Kidney (tissue), 13 donors: ENCODE measurements at regions not wholly inside any gene's neighbourhood (a gene's known extent, or its start where the extent isn't known, plus 50 kb on each side); places are given as distances from the start of the nearest gene placed in this dataset.

Source experiments
- DNase-seq, 5 donors: peaks; one replicate each; pipeline ENCODE4 v3.0.0-alpha.2; 2013 to 2020
- FAIRE-seq: peaks from 2 replicates; lab custom pipeline; 2012; peaks lifted over from hg19 to GRCh38; lab: Jason Lieb, UNC
- H3K27ac ChIP-seq, 2 donors: one replicate each; pipeline ENCODE4 v1.7.0; 2013; ENCODE audit warnings: low read depth in 2 of 2, low read length in 2 of 2, inconsistent platforms in 1 of 2
- H3K27me3 ChIP-seq: one replicate; pipeline ENCODE4 v1.7.1; 2013; ENCODE audit warnings: low read length, inconsistent platforms; ENCODE audit not compliant: control insufficient read depth, insufficient read depth
- H3K36me3 ChIP-seq, 3 donors: one replicate each; pipeline versions ENCODE4 v1.7.0 to v1.7.1; 2013; ENCODE audit warnings: low read length in 3 of 3, control low read depth in 1 of 3, inconsistent platforms in 1 of 3; ENCODE audit not compliant: insufficient read depth in 3 of 3, control insufficient read depth in 2 of 3
- H3K4me1 ChIP-seq, 3 donors: one replicate each; pipeline versions ENCODE4 v1.7.0 to v1.7.1; 2013; ENCODE audit warnings: low read length in 3 of 3, inconsistent platforms in 1 of 3, low read depth in 1 of 3; ENCODE audit not compliant: control insufficient read depth in 2 of 3, insufficient read depth in 2 of 3
- H3K4me3 ChIP-seq, 3 donors: one replicate each; pipeline versions ENCODE4 v1.7.0 to v1.8.1; 2013; ENCODE audit warnings: low read length in 3 of 3, control low read depth in 1 of 3, inconsistent platforms in 1 of 3
- H3K9ac ChIP-seq, 3 donors: one replicate each; pipeline versions ENCODE4 v1.7.0 to v1.7.1; 2013; ENCODE audit warnings: low read length in 3 of 3, control low read depth in 1 of 3, inconsistent platforms in 1 of 3
- H3K9me3 ChIP-seq, 3 donors: one replicate each; pipeline versions ENCODE4 v1.7.0 to v1.7.1; 2013; ENCODE audit warnings: low read length in 3 of 3, control low read depth in 1 of 3, inconsistent platforms in 1 of 3; ENCODE audit not compliant: control insufficient read depth in 2 of 3, insufficient read depth in 1 of 3
- intact Hi-C: fragments of 100-400 bp; cut with DNase I; formaldehyde crosslinking; loops from one replicate; pipeline ENCODE4 v1.11.1; 2022
- TF ChIP-seq, protein P1 (sequence below): IDR thresholded peaks from 3 replicates; pipeline ENCODE4 v1.5.1; 2012; ENCODE audit warnings: mild to moderate bottlenecking, moderate library complexity, borderline replicate concordance; ENCODE audit not compliant: insufficient read depth; ENCODE audit errors: extremely low read depth
- donor health status: control.
- donor health status: control.
- donor health status: control.
- donor health status: control.
- donor health status: control.
- donor health status: DM: yes; HTN: yes; CAD: no.
- donor health status: Normal renal cell carcinoma (clear cell type).

DNA sequence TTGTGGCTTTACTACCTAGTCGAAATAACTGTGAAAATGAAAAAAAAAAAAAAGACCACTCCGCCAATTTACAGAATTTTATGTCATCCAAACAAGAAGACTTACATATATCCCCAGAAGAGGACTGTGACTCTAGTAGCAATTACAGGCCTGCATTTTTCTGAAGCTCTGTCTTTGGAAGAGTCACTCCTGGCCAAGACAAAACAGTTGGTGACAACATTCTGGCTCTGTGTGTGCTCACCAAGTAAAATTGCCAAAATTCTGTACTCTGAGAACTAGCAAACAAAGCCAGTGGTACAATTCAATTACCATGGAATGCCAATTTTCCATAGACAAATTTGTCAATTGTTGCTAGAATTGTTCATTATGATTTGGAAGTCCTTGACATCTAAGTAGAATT is 311.1 kb downstream of the PDGFC start:
- no peaks in the 10 kb centered on the region for H3K9me3 ChIP-seq
- H3K36me3 ChIP-seq, result no peaks in the 10 kb centered on the region
- H3K9ac ChIP-seq, result no peak overlapping the region
- intact Hi-C loops, result no loop called here
- H3K4me3 ChIP-seq, result no peak overlapping the region
- no peaks in the 10 kb centered on the region for H3K27me3 ChIP-seq
- H3K27ac ChIP-seq, result no peak overlapping the region
- no peaks in the 10 kb centered on the region for H3K4me1 ChIP-seq
- TF ChIP-seq, protein P1, sequence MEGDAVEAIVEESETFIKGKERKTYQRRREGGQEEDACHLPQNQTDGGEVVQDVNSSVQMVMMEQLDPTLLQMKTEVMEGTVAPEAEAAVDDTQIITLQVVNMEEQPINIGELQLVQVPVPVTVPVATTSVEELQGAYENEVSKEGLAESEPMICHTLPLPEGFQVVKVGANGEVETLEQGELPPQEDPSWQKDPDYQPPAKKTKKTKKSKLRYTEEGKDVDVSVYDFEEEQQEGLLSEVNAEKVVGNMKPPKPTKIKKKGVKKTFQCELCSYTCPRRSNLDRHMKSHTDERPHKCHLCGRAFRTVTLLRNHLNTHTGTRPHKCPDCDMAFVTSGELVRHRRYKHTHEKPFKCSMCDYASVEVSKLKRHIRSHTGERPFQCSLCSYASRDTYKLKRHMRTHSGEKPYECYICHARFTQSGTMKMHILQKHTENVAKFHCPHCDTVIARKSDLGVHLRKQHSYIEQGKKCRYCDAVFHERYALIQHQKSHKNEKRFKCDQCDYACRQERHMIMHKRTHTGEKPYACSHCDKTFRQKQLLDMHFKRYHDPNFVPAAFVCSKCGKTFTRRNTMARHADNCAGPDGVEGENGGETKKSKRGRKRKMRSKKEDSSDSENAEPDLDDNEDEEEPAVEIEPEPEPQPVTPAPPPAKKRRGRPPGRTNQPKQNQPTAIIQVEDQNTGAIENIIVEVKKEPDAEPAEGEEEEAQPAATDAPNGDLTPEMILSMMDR, result no peak
- FAIRE-seq (no peak), DNase-seq (no peak)

DNA sequence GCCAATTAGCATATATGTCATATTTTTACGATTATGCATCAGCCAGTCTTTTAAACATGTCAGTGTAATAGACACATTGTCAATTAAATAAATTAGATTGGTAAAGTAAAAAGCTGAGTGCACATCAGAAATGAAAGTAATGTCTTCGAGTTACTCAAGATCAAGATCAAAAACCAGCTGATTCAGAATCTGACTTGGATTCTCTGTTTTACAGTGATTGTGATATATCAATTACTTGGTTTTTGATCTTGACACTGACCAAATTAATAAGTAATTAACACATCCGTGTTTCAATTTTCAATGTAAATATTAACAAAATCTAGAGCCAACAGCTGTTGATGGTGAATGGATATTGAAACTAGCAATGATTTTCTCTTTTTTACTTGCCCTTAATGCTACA is 311.6 kb downstream of the PDGFC start:
- Histone ChIP-seq H3K4me3 (no peak overlapping the region), H3K9me3 (no peaks in the 10 kb centered on the region), H3K9ac (no peak overlapping the region), H3K4me1 (no peaks in the 10 kb centered on the region), H3K36me3 (no peaks in the 10 kb centered on the region), H3K27ac (no peak overlapping the region), H3K27me3 (no peaks in the 10 kb centered on the region)
- intact Hi-C loops, result no loop called here
- no peak for FAIRE-seq
- TF ChIP-seq, protein P1, result no peak
- DNase-seq, result no peak

DNA sequence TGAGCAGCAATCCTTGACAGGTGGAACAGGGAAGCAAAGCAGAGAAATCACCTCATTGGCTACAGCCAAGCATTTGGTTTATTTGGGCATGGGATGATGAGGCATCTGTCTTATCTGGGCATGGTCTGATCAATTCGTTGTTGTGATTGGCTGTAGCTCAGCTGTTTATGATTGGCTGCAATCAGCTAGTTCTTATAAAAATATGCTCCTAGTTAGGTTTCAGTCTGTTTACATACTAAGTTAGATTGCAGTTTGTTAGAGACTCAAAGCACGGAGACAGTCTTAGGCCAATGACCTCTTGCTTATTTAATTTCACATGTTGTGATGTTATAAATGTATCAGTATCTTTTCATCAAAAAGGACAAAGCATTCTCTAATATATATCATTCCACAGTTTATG is 312.0 kb downstream of the PDGFC start:
- intact Hi-C loops, result no loop called here
- Histone ChIP-seq H3K4me1 (no peaks in the 10 kb centered on the region), H3K9me3 (no peaks in the 10 kb centered on the region), H3K36me3 (no peaks in the 10 kb centered on the region), H3K27ac (no peak overlapping the region), H3K9ac (no peak overlapping the region), H3K4me3 (no peak overlapping the region), H3K27me3 (no peaks in the 10 kb centered on the region)
- FAIRE-seq (no peak), DNase-seq (no peak)
- TF ChIP-seq, protein P1, result no peak

DNA sequence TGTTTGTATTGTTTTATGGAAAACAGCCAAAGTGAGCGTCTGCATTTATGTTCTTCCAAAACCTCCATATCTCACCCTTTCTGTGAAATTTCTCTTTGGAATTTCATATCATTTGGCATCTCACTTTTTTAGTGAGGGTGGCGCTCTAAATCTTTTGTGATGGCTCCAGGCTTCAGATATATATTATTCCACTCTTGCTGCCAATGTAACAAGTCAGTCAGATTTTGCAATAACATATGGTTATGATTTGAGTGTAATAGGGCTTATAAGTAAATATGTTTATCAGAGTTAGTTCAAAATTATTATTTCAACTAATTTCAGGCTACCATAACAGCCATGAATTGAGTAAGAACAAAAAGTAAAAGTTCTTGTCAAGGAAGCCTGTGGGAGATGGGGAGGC is 314.7 kb downstream of the PDGFC start:
- Histone ChIP-seq H3K27me3 (no peaks in the 10 kb centered on the region), H3K9me3 (no peaks in the 10 kb centered on the region), H3K27ac (no peak overlapping the region), H3K9ac (no peak overlapping the region), H3K36me3 (no peaks in the 10 kb centered on the region), H3K4me3 (no peak overlapping the region), H3K4me1 (no peaks in the 10 kb centered on the region)
- FAIRE-seq (no peak), DNase-seq (no peak)
- TF ChIP-seq, protein P1, result no peak
- intact Hi-C loops, result no loop called here
